H1 (cell line): ENCODE measurements at regions not wholly inside any gene's neighbourhood (a gene's known extent, or its start where the extent isn't known, plus 50 kb on each side); places are given as distances from the start of the nearest gene placed in this dataset.
A peak's percentile ranks its signal among the peaks of the same experiment; 100 is the strongest.

Experiments
- CBX8 ChIP-seq: fragments of 300-800, 300-1000 bp; sonication (generic); IDR thresholded peaks from 2 replicates; pipeline ENCODE4 v1.7.1; 2016; ENCODE audit warnings: low read depth, low read length, borderline replicate concordance
- EP300 ChIP-seq, 2 experiments: IDR thresholded peaks; 1 replicate in 1 of 2; 2 replicates in 1 of 2; pipeline ENCODE4 v1.6.1; 2011 to 2012; ENCODE audit warnings: low read depth in 2 of 2, low read length in 2 of 2, mild to moderate bottlenecking in 2 of 2, borderline replicate concordance in 1 of 2, inconsistent platforms in 1 of 2, moderate library complexity in 1 of 2
- GABPA ChIP-seq: IDR thresholded peaks from 2 replicates; pipeline ENCODE4 v1.6.1; 2011; ENCODE audit warnings: mild to moderate bottlenecking, low read length, moderate library complexity, borderline replicate concordance; ENCODE audit not compliant: insufficient read depth
- HDAC6 ChIP-seq: IDR thresholded peaks from one replicate; pipeline ENCODE4 v1.7.1; 2012; ENCODE audit warnings: low read depth, mild to moderate bottlenecking, inconsistent platforms, low read length, moderate library complexity
- KDM5A ChIP-seq: fragments of 200-600 bp; IDR thresholded peaks from 2 replicates; pipeline ENCODE4 v1.7.1; 2012; ENCODE audit warnings: mild to moderate bottlenecking, low read length, inconsistent platforms, mixed read lengths
- RNF2 ChIP-seq: fragments of 200-900, 300-1000 bp; sonication (generic); IDR thresholded peaks from 2 replicates; pipeline ENCODE4 v1.7.1; 2016; ENCODE audit warnings: borderline replicate concordance, low read depth, mild to moderate bottlenecking, antibody characterized with exemption, low read length; ENCODE audit not compliant: poor library complexity, severe bottlenecking; ENCODE audit errors: missing control alignments
- RXRA ChIP-seq: IDR thresholded peaks from 2 replicates; pipeline ENCODE4 v1.6.1; 2011; ENCODE audit warnings: low read depth, mild to moderate bottlenecking, low read length, moderate library complexity; ENCODE audit not compliant: insufficient read depth
- SP1 ChIP-seq: IDR thresholded peaks from 2 replicates; pipeline ENCODE4 v1.6.1; 2011; ENCODE audit warnings: low read depth, low read length
- TAF7 ChIP-seq: optimal IDR thresholded peaks from 2 replicates; pipeline ENCODE3; 2011; ENCODE audit warnings: low read depth, mild to moderate bottlenecking, inconsistent platforms, low read length, moderate library complexity, borderline replicate concordance
- TEAD4 ChIP-seq: IDR thresholded peaks from 2 replicates; pipeline ENCODE4 v1.6.1; 2012; ENCODE audit warnings: low read depth, low read length, inconsistent platforms, mixed read lengths
- YY1 ChIP-seq: IDR thresholded peaks from 2 replicates; pipeline ENCODE4 v1.6.1; 2011; ENCODE audit warnings: low read depth, mild to moderate bottlenecking, low read length
- TF ChIP-seq, protein P1 (sequence below): IDR thresholded peaks from 2 replicates; pipeline ENCODE4 v1.6.1; 2012; ENCODE audit warnings: inconsistent platforms

DNA sequence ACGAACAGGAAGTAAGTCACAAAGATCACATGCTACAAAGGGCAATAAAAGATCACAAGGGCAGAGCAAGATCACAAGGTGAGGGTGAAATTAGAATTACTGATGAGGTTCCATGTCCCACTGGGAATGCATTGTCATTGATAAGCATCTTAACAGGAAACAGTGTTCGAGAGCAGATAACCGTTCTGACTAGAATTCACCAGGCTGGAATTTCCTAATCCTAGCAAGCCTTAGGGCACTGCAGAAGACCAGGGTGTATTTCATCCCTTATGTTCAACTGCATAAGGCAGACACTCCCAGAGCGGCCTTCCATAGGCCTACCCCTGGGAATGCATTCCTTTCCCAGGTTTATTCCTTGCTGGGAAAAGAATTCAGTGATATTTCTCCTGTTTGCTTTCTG is 980.6 kb upstream of the LCORL start (continued):
- TF ChIP-seq KDM5A (no peak), SP1 (no peak), TEAD4 (peak; percentile 34; the same call in 1 of the 2 replicates), TAF7 (no peak), CBX8 (no peak), HDAC6 (no peak), RNF2 (no peak), EP300 (IDR thresholded peaks at IDR 0.05; ENCODE audit: borderline replicate concordance in 1 of 2, low read depth in 2 of 2, low read length in 2 of 2) (peak in 1 of 2 experiments; percentile 80; a peak in 1 of 3 replicates), YY1 (no peak), GABPA (no peak), RXRA (no peak)
- TF ChIP-seq, protein P1, sequence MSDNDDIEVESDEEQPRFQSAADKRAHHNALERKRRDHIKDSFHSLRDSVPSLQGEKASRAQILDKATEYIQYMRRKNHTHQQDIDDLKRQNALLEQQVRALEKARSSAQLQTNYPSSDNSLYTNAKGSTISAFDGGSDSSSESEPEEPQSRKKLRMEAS: no peak
